ENCODE measurements at regions not wholly inside any gene's neighbourhood (a gene's known extent, or its start where the extent isn't known, plus 50 kb on each side); places are given as distances from the start of the nearest gene placed in this dataset.

DNA sequence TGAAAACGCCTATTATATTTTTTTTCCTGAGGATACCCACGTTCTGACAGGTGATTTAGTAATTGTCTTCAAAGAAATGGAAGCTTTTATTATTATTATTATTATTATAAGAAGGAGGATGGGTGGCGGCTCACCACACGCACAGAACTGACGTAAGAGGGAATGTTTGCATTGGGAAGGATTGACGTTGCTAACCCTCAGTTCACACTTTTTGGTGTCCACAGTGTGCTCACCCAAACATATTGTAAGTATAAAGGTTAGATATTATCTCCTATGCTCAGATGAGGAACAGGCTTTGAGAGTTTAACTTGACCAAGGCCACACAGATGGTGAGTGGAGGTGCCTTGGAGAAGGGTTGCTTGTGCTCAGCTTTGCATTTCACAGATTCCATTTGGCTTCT lies 533.5 kb upstream of the TBL1XR1 start:
- no peak for DNase-seq

DNA sequence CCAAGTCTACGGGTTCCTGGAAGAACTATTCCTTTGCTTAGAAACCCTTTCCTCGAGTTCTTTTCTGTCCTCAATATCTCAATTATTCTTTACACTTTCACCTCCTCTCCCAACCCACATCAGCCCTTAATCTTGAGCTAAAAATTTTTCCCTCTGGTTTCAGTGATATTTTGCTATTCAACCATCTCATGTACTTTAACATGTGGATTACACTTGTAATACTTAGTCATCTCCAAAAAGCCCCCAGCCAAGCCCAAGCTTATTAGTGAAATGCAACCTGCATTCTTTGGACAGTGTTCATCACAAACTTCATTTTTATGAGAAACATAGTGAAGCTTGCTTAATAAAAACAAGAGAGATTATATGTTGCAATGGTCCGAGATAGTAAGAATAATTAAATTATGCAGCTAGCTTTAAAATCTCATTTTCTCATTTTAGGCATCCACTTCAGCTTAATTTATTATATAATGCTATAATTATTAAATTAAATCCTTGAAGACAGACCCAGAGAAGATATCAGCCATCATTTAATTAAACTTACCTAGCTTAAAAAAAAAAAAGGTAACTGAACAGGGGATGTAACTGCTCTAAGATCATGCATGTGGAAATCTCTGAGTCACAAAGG lies 534.5 kb upstream of the TBL1XR1 start:
- no peak for DNase-seq

DNA sequence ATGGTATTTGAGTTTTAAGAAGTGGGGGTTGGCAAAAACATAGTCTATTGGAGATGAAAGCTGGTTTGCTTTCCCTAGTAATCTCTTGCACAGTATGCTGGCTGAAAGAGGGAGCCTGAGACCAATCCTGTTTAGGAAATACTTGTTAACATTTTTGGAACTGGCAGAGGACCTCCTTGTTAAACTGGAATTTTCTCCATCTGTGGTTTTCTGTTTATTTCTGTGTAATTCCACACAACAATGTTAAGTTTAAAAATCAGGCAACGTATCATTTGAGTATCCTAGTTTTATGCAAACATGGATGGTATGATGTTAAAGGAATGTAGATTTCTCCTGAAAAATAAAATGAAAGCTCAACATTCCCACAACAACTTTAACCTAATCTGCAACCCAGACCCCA lies 536.0 kb upstream of the TBL1XR1 start:
- DNase-seq = no peak

DNA sequence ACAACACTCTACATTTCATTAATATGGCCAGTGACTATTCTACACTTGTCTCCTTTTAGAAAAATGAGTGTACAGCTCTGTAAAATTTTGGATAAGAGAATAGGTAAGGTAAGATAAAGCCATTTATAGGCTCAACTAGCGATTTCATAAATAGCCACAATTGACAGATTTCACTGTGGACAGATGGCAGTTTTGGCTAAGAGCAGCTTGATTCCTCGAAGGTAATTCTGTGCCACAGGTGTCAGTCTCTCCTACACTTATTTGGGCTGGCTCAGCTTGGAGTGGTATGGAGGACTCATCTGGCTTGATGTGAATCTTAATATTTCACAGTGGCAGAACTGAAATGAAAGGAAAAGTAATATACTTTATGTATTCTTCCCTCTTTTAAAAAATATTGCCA lies 536.7 kb upstream of the TBL1XR1 start:
- DNase-seq = no peak

GRCh38 chr3:177735431-177735830 lies 538.1 kb upstream of the TBL1XR1 start:
- no peak for DNase-seq

- no peak for DNase-seq
These were observed 542.2 kb upstream of the TBL1XR1 start for GRCh38 chr3:177739461-177739860.

DNA sequence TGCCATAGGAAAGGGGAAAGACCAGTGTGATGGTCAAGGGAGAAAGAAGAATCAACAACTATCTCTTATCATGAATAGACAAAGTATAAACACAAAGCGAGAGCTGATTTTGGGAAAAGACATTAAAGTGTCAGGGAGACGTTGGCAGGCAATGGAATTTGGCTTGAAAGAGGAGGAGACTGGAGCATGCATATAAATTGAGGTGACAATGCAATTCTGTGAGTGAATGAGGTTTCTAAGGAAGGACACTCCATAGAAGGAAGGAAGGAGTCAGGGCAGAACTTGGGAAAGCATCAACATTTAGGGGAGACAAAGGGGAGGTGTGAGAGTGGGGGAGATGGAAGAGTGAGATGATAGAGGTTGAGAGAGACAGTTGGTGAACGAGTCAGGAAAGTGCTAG lies 543.0 kb upstream of the TBL1XR1 start:
- DNase-seq = no peak

DNA sequence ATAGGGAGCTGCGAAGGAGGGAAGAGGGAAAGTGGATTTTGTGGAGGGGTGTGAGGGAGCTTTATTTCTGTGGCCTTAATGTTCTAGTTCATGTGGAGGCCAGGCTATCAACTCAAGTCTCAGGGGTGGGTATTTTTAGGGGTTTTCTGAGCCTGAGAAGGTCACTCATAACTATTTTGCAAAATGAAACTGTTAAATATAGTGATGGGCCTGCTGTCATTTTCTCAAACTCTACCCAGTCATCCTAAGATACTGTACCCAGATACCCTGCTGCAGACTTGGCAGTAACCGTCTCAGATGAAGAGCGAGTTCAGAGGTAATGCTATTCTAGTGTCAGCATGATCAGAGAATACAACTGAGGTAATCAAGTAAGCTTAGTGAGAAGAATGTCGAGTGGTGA lies 545.0 kb upstream of the TBL1XR1 start:
- DNase-seq = no peak

- no peak for DNase-seq
These were observed 546.0 kb upstream of the TBL1XR1 start for GRCh38 chr3:177743173-177743890.

DNA sequence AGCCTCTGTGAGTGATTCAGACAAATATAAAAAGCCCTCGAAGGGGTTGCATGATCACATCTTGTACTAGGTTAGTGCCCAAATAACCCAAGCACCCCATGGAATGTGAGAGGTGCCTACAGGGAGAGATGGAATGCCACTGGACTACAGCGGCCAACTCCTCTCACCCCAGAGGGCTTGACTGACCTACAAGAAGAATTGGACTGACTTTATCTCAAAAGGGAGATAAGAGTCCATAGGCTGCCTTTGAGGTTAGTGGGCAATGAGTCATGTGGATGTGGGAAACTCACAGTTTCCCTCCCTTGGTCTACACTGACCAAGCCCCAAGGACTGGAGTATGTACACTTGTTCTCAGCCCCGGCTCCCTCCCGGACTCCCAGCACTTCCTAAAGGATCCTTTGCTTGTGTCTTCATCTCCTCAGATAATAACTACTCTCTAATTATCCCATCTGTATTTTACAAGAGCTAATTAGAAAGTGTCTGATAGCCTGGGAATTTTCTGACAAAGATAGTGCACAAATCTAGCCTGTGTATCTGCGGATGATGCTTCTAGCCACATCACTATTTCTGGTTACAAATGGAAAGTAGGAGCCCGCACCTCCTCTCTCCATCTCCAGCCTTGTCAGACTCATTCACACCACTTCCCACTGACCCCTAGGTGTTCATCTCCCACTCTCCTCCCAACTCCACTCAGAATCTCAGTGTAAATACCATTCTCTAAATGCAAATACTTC lies 547.8 kb upstream of the TBL1XR1 start:
- no peak for DNase-seq

DNA sequence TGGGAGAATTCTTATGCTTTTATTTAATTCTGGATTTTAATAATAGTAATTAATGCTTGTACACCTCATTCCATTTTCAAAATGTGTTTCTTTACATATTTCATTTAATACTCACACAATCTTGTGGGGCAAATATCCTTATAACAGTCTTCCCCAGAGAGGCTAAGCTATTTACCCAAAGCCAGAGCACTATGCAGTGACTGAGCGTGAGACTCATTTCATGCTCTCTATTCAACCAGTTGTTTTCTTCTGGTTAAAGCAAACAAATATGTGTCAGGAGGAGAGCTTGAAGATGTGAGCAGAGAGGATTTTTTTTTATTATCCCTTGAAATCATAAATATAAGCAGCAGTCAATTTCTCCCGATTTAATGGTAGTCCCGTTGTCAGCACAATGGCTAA lies 548.3 kb upstream of the TBL1XR1 start:
- no peak for DNase-seq

- DNase-seq = no peak
These were observed 549.2 kb upstream of the TBL1XR1 start for GRCh38 chr3:177746337-177746933.

DNA sequence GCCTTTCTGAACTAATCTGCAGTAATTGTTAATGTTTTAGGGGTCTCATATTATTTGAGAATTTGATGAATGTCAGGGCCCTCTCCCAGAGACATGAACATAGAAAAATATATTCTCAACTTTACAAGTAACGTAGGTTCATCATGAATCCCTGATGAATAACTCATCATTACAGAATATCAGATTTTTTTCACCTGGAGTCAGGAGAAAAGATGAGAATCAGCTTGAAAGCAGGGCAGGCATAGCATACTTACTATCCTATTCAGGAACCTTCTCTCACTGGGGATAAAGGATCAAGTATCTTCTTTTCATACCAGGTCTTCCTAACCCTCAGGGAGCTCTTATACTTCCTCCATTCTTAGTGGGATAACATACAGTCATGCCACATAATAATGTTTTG lies 552.6 kb upstream of the TBL1XR1 start:
- DNase-seq = no peak

DNA sequence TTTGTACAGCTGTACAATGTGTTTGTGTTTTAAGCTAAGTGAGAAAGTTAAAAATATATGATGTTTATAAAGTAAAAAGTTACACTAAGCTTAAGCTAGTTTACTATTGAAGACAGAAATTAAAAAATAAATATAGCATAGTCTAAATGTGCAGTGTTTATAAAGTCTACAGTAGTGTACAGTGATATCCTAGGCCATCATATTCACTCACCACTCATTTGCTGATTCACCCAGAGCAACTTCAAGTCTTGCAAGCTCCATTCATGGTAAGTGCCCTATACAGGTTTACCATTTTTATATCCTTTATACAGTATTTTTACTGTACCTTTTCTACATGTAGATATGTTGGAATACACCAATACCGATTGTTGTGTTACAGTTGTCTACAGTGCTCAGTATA lies 553.2 kb upstream of the TBL1XR1 start:
- no peak for DNase-seq

DNA sequence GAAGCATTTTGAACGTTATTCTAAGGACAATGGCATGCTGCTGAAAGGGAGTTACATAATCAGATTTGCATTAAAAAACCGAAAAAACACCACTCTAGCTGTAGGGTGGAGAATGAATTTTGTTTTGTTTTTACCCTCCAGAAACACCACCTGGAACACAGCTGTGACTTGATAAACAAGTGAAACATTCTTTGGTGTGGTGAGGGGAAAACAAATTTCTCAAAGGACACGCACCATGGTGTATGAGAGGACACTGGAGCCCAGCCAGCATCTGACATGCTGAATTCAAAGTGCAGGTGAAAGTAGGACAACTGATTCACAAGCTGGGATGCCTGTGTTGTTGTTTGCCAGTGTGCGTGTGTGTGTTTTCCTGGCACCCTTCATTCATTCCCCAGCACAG lies 554.5 kb upstream of the TBL1XR1 start:
- no peak for DNase-seq

DNA sequence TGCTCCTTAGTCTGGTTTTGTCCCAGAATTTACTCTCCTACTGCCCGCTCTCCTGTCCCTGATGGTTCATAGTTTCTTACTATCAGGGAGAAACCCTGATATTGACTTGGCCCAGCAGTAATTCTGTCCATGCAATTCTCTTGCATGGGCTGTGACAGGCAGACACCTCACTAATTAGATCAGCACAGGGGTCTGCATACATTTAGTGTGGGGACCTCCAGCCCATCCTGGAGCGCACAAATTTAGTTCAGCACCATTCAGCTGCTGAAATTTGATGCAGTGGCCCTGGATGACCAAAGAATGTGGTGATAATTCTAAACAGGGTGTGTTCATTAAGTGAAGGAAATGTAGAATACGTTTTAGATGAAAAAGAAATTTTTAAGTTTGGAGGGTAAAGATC lies 555.5 kb upstream of the TBL1XR1 start:
- DNase-seq = no peak

GRCh38 chr3:177753451-177754155 lies 556.3 kb upstream of the TBL1XR1 start:
- no peak for DNase-seq

GRCh38 chr3:177754508-177754921 lies 557.2 kb upstream of the TBL1XR1 start:
- DNase-seq = no peak

GRCh38 chr3:177758126-177758525 lies 560.8 kb upstream of the TBL1XR1 start:
- DNase-seq = no peak

DNA sequence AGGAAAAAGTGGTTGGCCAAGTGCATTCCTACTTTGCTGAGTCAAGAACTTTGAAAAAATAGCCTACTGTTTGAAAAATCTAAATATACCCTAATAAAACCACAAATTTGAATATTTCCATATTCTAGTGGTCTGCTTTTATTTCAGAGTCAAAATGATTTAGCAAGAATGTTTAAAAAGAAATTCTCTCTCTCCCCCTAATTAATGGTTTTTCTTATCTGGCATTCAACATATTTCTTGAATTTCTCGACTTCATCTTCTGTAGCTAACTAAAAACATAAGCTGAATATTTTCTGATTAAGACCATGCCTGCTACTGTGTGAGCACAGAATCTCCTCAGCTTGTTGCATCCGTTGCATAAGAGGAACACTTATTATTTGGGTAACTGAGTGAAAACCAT lies 563.5 kb upstream of the TBL1XR1 start:
- no peak for DNase-seq

GRCh38 chr3:177764377-177764912 lies 567.2 kb upstream of the TBL1XR1 start:
- no peak for DNase-seq

- no peak for DNase-seq
These were observed 567.7 kb upstream of the TBL1XR1 start for GRCh38 chr3:177764933-177765332.
